Body of pancreas (tissue), 4 donors: ENCODE measurements at regions not wholly inside any gene's neighbourhood (a gene's known extent, or its start where the extent isn't known, plus 50 kb on each side); places are given as distances from the start of the nearest gene placed in this dataset.

Source experiments
- POLR2A ChIP-seq, 3 donors: fragments of 450-650 bp; IDR thresholded peaks; one replicate each; pipeline ENCODE4 v1.6.1; 2016; ENCODE audit warnings: antibody characterized with exemption in 3 of 3, mild to moderate bottlenecking in 2 of 3
- TF ChIP-seq, protein P1 (sequence below), 7 experiments: fragments of 450-650 bp in 4 of 7; fragments of 200-600 bp in 3 of 7; sonication (generic) in 3 of 7; IDR thresholded peaks; one replicate each; pipeline ENCODE4 v1.5.1; 2016 to 2019; ENCODE audit warnings: antibody characterized with exemption in 7 of 7

DNA sequence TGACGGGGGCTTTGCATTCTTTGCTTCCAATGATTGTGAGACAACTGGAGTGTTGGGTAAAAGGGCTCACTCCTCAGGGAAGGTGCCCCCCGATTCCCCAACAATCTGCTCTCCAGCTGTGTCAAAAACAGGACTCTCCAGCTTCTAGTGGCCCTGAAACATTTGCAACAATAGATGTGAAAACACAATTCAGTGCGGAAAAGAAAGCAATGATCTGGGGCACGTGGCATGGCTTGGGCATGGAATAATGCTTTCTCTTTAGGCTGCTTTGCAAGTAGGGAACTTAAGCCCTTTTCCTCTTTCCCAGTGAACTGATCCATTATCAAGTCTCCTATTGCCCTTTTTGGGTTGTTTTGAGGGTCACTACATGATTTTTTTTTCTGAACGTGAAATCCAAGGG, 239.9 kb downstream of the C4orf33 start:
- TF ChIP-seq, protein P1, sequence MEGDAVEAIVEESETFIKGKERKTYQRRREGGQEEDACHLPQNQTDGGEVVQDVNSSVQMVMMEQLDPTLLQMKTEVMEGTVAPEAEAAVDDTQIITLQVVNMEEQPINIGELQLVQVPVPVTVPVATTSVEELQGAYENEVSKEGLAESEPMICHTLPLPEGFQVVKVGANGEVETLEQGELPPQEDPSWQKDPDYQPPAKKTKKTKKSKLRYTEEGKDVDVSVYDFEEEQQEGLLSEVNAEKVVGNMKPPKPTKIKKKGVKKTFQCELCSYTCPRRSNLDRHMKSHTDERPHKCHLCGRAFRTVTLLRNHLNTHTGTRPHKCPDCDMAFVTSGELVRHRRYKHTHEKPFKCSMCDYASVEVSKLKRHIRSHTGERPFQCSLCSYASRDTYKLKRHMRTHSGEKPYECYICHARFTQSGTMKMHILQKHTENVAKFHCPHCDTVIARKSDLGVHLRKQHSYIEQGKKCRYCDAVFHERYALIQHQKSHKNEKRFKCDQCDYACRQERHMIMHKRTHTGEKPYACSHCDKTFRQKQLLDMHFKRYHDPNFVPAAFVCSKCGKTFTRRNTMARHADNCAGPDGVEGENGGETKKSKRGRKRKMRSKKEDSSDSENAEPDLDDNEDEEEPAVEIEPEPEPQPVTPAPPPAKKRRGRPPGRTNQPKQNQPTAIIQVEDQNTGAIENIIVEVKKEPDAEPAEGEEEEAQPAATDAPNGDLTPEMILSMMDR (IDR thresholded peaks at IDR 0.05) = no peak
- no peak for TF ChIP-seq POLR2A (IDR thresholded peaks at IDR 0.05)
